ENCODE measurements at regions not wholly inside any gene's neighbourhood (a gene's known extent, or its start where the extent isn't known, plus 50 kb on each side); places are given as distances from the start of the nearest gene placed in this dataset.

GRCh38 chr15:38642689-38643270 is 78.2 kb upstream of the RASGRP1 start:
- no peak for TF ChIP-seq SPI1 (IDR thresholded peaks at IDR 0.05; ENCODE audit: low read depth, low read length)
- TF ChIP-seq POLR2A (IDR thresholded peaks at IDR 0.05; ENCODE audit: low read depth, low read length), result no peak
- TF ChIP-seq TAF1 (IDR thresholded peaks at IDR 0.05; ENCODE audit: low read depth, low read length), result no peak
